ENCODE measurements at regions not wholly inside any gene's neighbourhood (a gene's known extent, or its start where the extent isn't known, plus 50 kb on each side); places are given as distances from the start of the nearest gene placed in this dataset.

DNA sequence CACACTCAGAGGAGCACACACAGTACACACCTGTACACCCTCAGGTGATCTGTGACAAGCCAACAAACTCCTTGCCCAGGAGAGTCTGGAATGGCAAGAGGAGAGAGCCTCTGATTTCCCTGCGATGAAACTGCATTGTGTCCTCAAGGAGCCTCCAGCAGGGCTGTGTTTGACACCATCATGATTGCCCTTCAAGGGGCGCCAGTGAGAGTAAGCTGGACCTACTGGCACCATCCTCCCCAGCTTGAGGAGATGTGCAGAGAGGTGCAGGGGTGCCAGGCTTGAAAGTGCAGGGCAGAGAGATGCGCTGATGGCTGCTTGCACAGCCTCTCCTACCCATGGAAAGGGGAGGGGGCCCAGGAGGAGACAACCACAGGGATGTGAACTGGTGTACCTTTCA, 188.8 kb upstream of the CADM1 start:
- TF ChIP-seq, protein P1, sequence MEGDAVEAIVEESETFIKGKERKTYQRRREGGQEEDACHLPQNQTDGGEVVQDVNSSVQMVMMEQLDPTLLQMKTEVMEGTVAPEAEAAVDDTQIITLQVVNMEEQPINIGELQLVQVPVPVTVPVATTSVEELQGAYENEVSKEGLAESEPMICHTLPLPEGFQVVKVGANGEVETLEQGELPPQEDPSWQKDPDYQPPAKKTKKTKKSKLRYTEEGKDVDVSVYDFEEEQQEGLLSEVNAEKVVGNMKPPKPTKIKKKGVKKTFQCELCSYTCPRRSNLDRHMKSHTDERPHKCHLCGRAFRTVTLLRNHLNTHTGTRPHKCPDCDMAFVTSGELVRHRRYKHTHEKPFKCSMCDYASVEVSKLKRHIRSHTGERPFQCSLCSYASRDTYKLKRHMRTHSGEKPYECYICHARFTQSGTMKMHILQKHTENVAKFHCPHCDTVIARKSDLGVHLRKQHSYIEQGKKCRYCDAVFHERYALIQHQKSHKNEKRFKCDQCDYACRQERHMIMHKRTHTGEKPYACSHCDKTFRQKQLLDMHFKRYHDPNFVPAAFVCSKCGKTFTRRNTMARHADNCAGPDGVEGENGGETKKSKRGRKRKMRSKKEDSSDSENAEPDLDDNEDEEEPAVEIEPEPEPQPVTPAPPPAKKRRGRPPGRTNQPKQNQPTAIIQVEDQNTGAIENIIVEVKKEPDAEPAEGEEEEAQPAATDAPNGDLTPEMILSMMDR (IDR thresholded peaks at IDR 0.05; ENCODE audit: low read depth, low read length, poor library complexity, severe bottlenecking), result no peak
- TF ChIP-seq EZH2phosphoT487 (IDR thresholded peaks at IDR 0.05; ENCODE audit: borderline replicate concordance, low read length), result no peak

Measured in DOHH2 (cell line).